ENCODE measurements at regions not wholly inside any gene's neighbourhood (a gene's known extent, or its start where the extent isn't known, plus 50 kb on each side); places are given as distances from the start of the nearest gene placed in this dataset.
A peak's percentile ranks its signal among the peaks of the same experiment; 100 is the strongest.

- DNase-seq (ENCODE audit: extremely low read depth in 1 of 4, low spot score in 3 of 4), result peak in 1 of 4 experiments; percentile 4
- no peak overlapping the region for H2AFZ ChIP-seq (ENCODE audit: low read depth, low read length)
- H3K36me3 ChIP-seq (ENCODE audit: control insufficient read depth, insufficient read depth, low read length), result no peaks in the 10 kb centered on the region
- POLR2A ChIA-PET, result no interaction called here
- WGBS (ENCODE audit: insufficient coverage, low coverage, missing lambda C conversion rate), result under 1% methylated on average over 7 of the region's 7 CpGs
- no peak overlapping the region for H3K9ac ChIP-seq (ENCODE audit: insufficient read depth in 1 of 2, low read depth in 2 of 2, low read length in 2 of 2)
- no peak overlapping the region for H3K27ac ChIP-seq (ENCODE audit: extremely low read depth, low read depth, low read length)
- no peaks in the 10 kb centered on the region for H3K27me3 ChIP-seq (ENCODE audit: control insufficient read depth in 2 of 2, insufficient read depth in 2 of 2, low read length in 2 of 2)
- H3K9me1 ChIP-seq (ENCODE audit: control insufficient read depth, insufficient read depth, low read length), result no peaks in the 10 kb centered on the region
- BruUV-seq (replicated peaks), result no TSS peak
- CTCF ChIA-PET (ENCODE audit: low intra/inter-chr PET ratio), result no interaction called here
- in situ Hi-C loops (cut with MboI) (no loop called here), intact Hi-C loops (cut with micrococcal nuclease) (no loop called here)
- H3K79me2 ChIP-seq (ENCODE audit: control insufficient read depth, insufficient read depth, low read length), result no peaks in the 10 kb centered on the region
- no peak overlapping the region for H3K4me2 ChIP-seq (ENCODE audit: insufficient read depth, low read length)
- H4K20me1 ChIP-seq (replicated peaks; ENCODE audit: control insufficient read depth, insufficient read depth, low read length), result no peaks in the 10 kb centered on the region
- no peak for FAIRE-seq
- no peaks in the 10 kb centered on the region for H3K4me1 ChIP-seq (replicated peaks in 1 of 2; ENCODE audit: control insufficient read depth in 2 of 2, insufficient read depth in 2 of 2, low read length in 2 of 2)
- H3K4me3 ChIP-seq, result no peak overlapping the region
- H3K9me3 ChIP-seq (replicated peaks; ENCODE audit: control insufficient read depth, insufficient read depth, low read depth, low read length), result no peaks in the 10 kb centered on the region
- ATAC-seq, result no peak
- TF ChIP-seq AFF4 (CRISPR knock-in tag; IDR thresholded peaks at IDR 0.05), result no peak
- no peak for TF ChIP-seq ATF3 (IDR thresholded peaks at IDR 0.05)
- no peak for TF ChIP-seq ATF3 (CRISPR knock-in tag; conservative IDR thresholded peaks at IDR 0.05)
- no peak for TF ChIP-seq NEUROD1 (IDR thresholded peaks at IDR 0.05; ENCODE audit: borderline replicate concordance, low read depth, low read length, partially characterized antibody)
- TF ChIP-seq PATZ1 (CRISPR knock-in tag; IDR thresholded peaks at IDR 0.05; ENCODE audit: borderline replicate concordance), result no peak
- TF ChIP-seq CTCF (IDR thresholded peaks at IDR 0.05 in 2 of 3, conservative IDR thresholded peaks at IDR 0.05 in 1 of 3; ENCODE audit: insufficient read depth in 2 of 3, low read depth in 1 of 3, low read length in 3 of 3), result no peak
- TF ChIP-seq DIDO1 (tag; IDR thresholded peaks at IDR 0.05; ENCODE audit: low read depth), result no peak
- TF ChIP-seq TEAD1 (CRISPR knock-in tag; IDR thresholded peaks at IDR 0.05), result no peak
Measured at GRCh38 chr4:171157462-171158082, 655.6 kb upstream of the GALNTL6 start.

All from K562 (cell line).